Upper lobe of left lung (tissue), 6 donors: ENCODE measurements at regions not wholly inside any gene's neighbourhood (a gene's known extent, or its start where the extent isn't known, plus 50 kb on each side); places are given as distances from the start of the nearest gene placed in this dataset.

Experiments
- ATAC-seq, 2 donors: fragments of 200-7000 bp; cut with Tn5 transposase; one replicate each; pipeline ENCODE4 v1.9.1; 2022; ENCODE audit warnings: mild to moderate bottlenecking in 2 of 2, moderate library complexity in 2 of 2; ENCODE audit not compliant: low FRiP score in 2 of 2
- DNase-seq, 2 donors: peaks; one replicate each; pipeline ENCODE4 v3.0.0-alpha.2; 2019 to 2020
- H3K27ac ChIP-seq, 4 donors: fragments of 200-600 bp; sonication (generic); one replicate each; pipeline ENCODE4 v1.5.1; 2016 to 2019
- H3K27me3 ChIP-seq, 4 donors: fragments of 200-600 bp; sonication (generic); one replicate each; pipeline ENCODE4 v1.5.1; 2017 to 2019
- H3K36me3 ChIP-seq, 4 donors: fragments of 200-600 bp; sonication (generic); one replicate each; pipeline ENCODE4 v1.5.1; 2016 to 2019
- H3K4me1 ChIP-seq, 4 donors: fragments of 200-600 bp; sonication (generic); one replicate each; pipeline ENCODE4 v1.5.1; 2018 to 2019
- H3K4me3 ChIP-seq, 4 donors: fragments of 200-600 bp; sonication (generic); one replicate each; pipeline ENCODE4 v1.5.1; 2017 to 2019; ENCODE audit warnings: mild to moderate bottlenecking in 2 of 4, moderate library complexity in 1 of 4
- H3K9me3 ChIP-seq, 4 donors: fragments of 200-600 bp; sonication (generic); one replicate each; pipeline ENCODE4 v1.5.1; 2018 to 2019
- EP300 ChIP-seq, 4 donors: sonication (generic); formaldehyde crosslinking; IDR thresholded peaks; one replicate each; pipeline ENCODE4 v1.5.1; 2017; ENCODE audit warnings: antibody characterized with exemption in 4 of 4, control low read depth in 2 of 4
- POLR2A ChIP-seq, 4 donors: fragments of 450-650 bp; IDR thresholded peaks; one replicate each; pipeline ENCODE4 v1.5.1; 2016 to 2017; ENCODE audit warnings: antibody characterized with exemption in 4 of 4, mild to moderate bottlenecking in 2 of 4
- POLR2AphosphoS5 ChIP-seq, 2 donors: sonication (generic); formaldehyde crosslinking; IDR thresholded peaks; one replicate each; pipeline ENCODE4 v1.5.1; 2017; ENCODE audit warnings: antibody characterized with exemption in 2 of 2
- WGBS, 2 donors: methylation state at CpG; one replicate each; pipeline ENCODE4 v1.1.5; 2017 to 2018; 5-methylcytosine and 5-hydroxymethylcytosine counted together
- TF ChIP-seq, protein P1 (sequence below), 6 experiments: fragments of 450-650 bp in 4 of 6; fragments of 200-600 bp in 2 of 6; sonication (generic) in 2 of 6; IDR thresholded peaks; one replicate each; pipeline ENCODE4 v1.5.1; 2016 to 2019; ENCODE audit warnings: antibody characterized with exemption in 6 of 6
- donor health status: DM: no; HTN: no; CAD: no; lungs with moderate emphysema.
- donor health status: DM: no; HTN: yes; CAD: no; lungs with severe emphysema.

DNA sequence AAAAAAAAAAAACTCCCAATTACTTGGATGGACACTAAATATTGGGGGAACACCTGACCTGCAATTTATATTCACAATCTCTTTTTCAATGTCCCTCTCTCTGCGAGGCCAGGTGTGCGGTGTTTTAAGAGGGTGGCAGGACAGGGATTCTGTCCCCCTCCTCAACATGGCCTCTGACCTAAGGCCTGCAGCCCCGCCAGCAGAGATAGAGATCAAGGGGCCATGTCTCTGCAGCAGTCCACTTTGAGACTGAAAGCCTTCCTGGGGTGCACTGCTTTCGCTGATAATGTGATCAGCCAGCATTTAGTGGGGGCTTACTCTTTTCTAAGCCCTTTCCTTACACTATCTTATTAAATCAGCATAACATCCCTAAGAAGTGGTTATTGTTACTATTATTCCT lies 419.9 kb downstream of the OCA2 start:
- WGBS, 2 donors: 85 to 86% methylated on average over 4 of the region's 4 CpGs
- H3K9me3 ChIP-seq: no peaks in the 10 kb centered on the region
- H3K4me1 ChIP-seq: no peaks in the 10 kb centered on the region
- DNase-seq (no peak), ATAC-seq (no peak)
- no peaks in the 10 kb centered on the region for H3K36me3 ChIP-seq
- H3K27ac ChIP-seq: no peak overlapping the region
- H3K4me3 ChIP-seq: no peak overlapping the region
- TF ChIP-seq EP300 (IDR thresholded peaks at IDR 0.05) (no peak), POLR2A (IDR thresholded peaks at IDR 0.05) (no peak), POLR2AphosphoS5 (IDR thresholded peaks at IDR 0.05) (no peak)
- TF ChIP-seq, protein P1, sequence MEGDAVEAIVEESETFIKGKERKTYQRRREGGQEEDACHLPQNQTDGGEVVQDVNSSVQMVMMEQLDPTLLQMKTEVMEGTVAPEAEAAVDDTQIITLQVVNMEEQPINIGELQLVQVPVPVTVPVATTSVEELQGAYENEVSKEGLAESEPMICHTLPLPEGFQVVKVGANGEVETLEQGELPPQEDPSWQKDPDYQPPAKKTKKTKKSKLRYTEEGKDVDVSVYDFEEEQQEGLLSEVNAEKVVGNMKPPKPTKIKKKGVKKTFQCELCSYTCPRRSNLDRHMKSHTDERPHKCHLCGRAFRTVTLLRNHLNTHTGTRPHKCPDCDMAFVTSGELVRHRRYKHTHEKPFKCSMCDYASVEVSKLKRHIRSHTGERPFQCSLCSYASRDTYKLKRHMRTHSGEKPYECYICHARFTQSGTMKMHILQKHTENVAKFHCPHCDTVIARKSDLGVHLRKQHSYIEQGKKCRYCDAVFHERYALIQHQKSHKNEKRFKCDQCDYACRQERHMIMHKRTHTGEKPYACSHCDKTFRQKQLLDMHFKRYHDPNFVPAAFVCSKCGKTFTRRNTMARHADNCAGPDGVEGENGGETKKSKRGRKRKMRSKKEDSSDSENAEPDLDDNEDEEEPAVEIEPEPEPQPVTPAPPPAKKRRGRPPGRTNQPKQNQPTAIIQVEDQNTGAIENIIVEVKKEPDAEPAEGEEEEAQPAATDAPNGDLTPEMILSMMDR (IDR thresholded peaks at IDR 0.05): no peak
- no peaks in the 10 kb centered on the region for H3K27me3 ChIP-seq

DNA sequence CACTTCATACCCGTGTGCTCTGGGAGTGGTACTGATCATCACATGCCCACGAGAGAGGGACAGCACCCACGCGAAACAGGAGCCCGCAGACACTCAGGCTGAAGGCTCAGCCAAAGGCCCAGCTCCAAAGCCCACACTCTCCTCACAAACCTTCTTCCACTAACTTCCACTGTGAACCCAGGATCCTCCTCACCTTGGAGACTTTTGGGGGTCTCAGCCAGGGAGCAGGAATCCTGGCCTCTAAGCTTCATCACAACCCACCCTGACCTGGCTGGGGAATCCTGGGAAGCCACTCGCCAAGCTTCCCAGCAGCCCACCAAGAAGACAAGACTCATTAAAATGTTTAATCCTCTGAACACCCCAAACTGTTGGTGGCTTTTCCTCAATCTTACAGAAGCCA lies 421.2 kb downstream of the OCA2 start:
- Histone ChIP-seq H3K9me3 (no peaks in the 10 kb centered on the region), H3K4me3 (no peak overlapping the region), H3K4me1 (no peaks in the 10 kb centered on the region), H3K27ac (no peak overlapping the region), H3K27me3 (no peaks in the 10 kb centered on the region), H3K36me3 (no peaks in the 10 kb centered on the region)
- ATAC-seq: no peak
- DNase-seq: no peak
- TF ChIP-seq EP300 (IDR thresholded peaks at IDR 0.05) (no peak), POLR2A (IDR thresholded peaks at IDR 0.05) (no peak), POLR2AphosphoS5 (IDR thresholded peaks at IDR 0.05) (no peak)
- TF ChIP-seq, protein P1 (IDR thresholded peaks at IDR 0.05): no peak
- WGBS, 2 donors: 90 to 100% methylated on average over 4 to 6 of the region's 6 CpGs

DNA sequence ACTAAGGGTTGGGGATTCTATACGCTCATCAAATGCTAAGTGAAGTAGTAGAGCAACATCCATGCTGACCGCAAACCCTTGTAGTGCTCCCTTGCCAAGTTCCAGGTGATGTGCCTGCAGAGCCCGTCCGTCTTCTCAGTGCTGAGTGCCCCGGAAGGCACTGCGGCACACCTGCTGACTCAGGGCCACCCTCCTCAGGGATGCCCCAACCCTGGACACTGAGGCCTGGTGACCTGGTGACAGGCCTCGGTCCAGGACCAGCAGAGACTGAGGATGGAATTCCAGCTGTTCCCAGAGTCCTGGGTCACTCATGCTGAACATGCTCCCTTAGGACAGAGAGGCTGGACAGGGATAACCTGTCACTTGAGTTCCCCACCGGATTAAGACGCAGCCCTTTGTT lies 422.5 kb downstream of the OCA2 start:
- 91 to 96% methylated on average over 3 to 9 of the region's 9 CpGs for WGBS, 2 donors
- no peak for ATAC-seq
- TF ChIP-seq POLR2AphosphoS5 (IDR thresholded peaks at IDR 0.05): no peak
- DNase-seq: peak in 1 of 2 donors; percentile 35
- Histone ChIP-seq H3K36me3 (no peaks in the 10 kb centered on the region), H3K4me1 (no peaks in the 10 kb centered on the region), H3K27me3 (no peaks in the 10 kb centered on the region), H3K27ac (no peak overlapping the region), H3K9me3 (no peaks in the 10 kb centered on the region), H3K4me3 (no peak overlapping the region)

DNA sequence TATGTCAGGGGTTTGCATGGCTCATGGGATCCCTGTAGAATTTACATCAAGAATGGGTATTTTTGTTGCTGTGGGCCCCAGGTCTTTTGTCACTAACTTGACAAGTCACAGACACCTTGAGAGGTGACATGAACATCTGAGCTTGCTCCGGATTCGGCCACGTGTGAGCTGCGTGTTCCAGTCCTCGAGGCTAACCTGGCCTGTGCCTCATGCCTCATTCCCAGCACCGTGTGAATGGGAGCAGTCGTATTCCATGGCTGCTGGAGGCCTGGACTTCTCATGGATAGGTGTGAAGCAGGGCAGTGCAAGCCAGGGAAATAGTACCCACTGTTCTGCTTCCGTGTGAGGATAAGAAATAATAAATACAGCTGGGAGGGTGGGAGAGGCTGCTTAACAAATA lies 423.5 kb downstream of the OCA2 start:
- ATAC-seq (no peak), DNase-seq (no peak)
- Histone ChIP-seq H3K27ac (no peak overlapping the region), H3K4me3 (no peak overlapping the region), H3K27me3 (no peaks in the 10 kb centered on the region), H3K9me3 (no peaks in the 10 kb centered on the region), H3K4me1 (no peaks in the 10 kb centered on the region), H3K36me3 (no peaks in the 10 kb centered on the region)
- 79 to 85% methylated on average over 8 of the region's 8 CpGs for WGBS, 2 donors
- TF ChIP-seq POLR2AphosphoS5 (IDR thresholded peaks at IDR 0.05): no peak

DNA sequence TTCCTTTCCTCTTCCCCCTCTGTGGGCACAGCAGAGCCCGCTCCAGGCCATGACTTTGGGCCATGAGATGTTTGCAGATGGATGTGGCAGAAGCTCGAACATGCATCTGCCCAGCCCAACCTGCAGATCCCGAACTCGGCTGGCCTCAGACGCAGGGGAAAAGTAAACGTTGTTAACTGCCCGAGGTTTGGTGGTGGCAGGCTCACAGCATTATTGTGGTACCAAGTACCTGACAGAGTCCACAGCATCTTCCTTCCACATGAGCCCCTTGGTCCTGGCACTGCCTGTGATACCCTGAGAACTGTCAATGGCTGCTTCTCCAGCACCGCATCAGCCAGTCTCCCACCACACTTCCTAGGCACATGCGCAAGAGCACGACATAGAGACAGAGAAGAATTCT lies 424.3 kb downstream of the OCA2 start:
- TF ChIP-seq POLR2A (IDR thresholded peaks at IDR 0.05) (no peak), POLR2AphosphoS5 (IDR thresholded peaks at IDR 0.05) (no peak), EP300 (IDR thresholded peaks at IDR 0.05) (no peak)
- TF ChIP-seq, protein P1 (IDR thresholded peaks at IDR 0.05): no peak
- Histone ChIP-seq H3K4me3 (no peak overlapping the region), H3K9me3 (no peaks in the 10 kb centered on the region), H3K27me3 (no peaks in the 10 kb centered on the region), H3K36me3 (no peaks in the 10 kb centered on the region), H3K4me1 (no peaks in the 10 kb centered on the region), H3K27ac (no peak overlapping the region)
- 80 to 97% methylated on average over 9 to 10 of the region's 10 CpGs for WGBS, 2 donors
- DNase-seq: no peak
- ATAC-seq: no peak

DNA sequence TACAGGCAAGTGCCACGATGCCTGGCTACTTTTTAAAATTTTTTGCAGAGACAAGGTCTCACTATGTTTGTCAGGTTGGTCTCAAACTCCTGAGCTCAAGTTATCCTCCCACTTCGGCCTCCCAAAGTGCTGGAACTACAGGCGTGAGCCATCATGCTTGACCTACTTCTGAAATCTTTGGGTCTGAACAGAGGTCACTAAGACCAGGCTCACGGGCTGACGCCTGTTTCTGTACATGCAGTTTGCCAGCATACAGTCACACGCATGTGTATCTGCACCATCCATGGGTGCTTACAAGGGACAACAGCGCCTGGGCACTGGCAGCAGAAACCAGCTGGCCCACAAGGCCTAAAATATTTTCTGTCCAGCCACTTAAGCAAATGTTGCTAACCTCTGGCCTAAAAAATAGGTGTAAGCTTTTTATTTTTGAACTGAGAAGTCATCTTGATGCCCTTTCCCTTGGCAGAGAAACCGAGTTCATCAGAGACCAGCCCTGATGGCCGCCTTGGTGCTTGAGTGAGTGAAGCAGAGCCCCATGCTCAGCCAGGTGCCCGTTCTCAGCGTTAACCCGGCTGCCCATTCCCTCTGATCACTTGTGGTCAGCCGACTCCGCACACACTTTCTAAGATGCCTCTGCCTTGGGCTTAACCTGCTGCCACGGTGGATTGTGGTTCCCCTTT lies 425.2 kb downstream of the OCA2 start:
- Histone ChIP-seq H3K4me3 (no peak overlapping the region), H3K9me3 (no peaks in the 10 kb centered on the region), H3K27me3 (no peaks in the 10 kb centered on the region), H3K4me1 (no peaks in the 10 kb centered on the region), H3K27ac (no peak overlapping the region), H3K36me3 (no peaks in the 10 kb centered on the region)
- no peak for ATAC-seq
- DNase-seq: no peak
- 86 to 93% methylated on average over 13 to 15 of the region's 15 CpGs for WGBS, 2 donors
- TF ChIP-seq EP300 (IDR thresholded peaks at IDR 0.05): no peak
- no peak for TF ChIP-seq POLR2A (IDR thresholded peaks at IDR 0.05)
- TF ChIP-seq POLR2AphosphoS5 (IDR thresholded peaks at IDR 0.05): no peak
- TF ChIP-seq, protein P1 (IDR thresholded peaks at IDR 0.05): no peak
